HepG2 (cell line): ENCODE measurements at regions not wholly inside any gene's neighbourhood (a gene's known extent, or its start where the extent isn't known, plus 50 kb on each side); places are given as distances from the start of the nearest gene placed in this dataset.

ENCODE experiments used
- ATAC-seq: fragments of 200-7000 bp; cut with Tn5 transposase; 3 replicates; pipeline ENCODE4 v1.9.1; 2020; ENCODE audit warnings: mild to moderate bottlenecking, moderate library complexity
- BruUV-seq: library from RNA; stranded (reverse); fragments of 400-500 nt; replicated peaks from 2 replicates; lab custom pipeline; 2021; lab: Mats Ljungman, UMichigan
- CTCF ChIA-PET: fragments of 300-600 bp; formaldehyde crosslinking; extraction: SDS; loops from one replicate; lab custom pipeline; 2021; ENCODE audit warnings: low total read pairs, inconsistent platforms, low intra/inter-chr PET ratio; lab: Yijun Ruan, JAX
- POLR2A ChIA-PET: fragments of 350-600 bp; sonication (Branson Sonifier 250); formaldehyde crosslinking; loops from one replicate; lab custom pipeline; 2020; ENCODE audit warnings: antibody characterized with exemption, inconsistent platforms; lab: Yijun Ruan, JAX
- DNase-seq: peaks from one replicate; pipeline ENCODE4 v3.0.0-alpha.2; 2015; ENCODE audit warnings: low spot score
- FAIRE-seq: peaks from 3 replicates; lab custom pipeline; 2011; peaks lifted over from hg19 to GRCh38; lab: Jason Lieb, UNC
- H2AFZ ChIP-seq: one replicate; pipeline ENCODE4 v1.6.1; 2011; ENCODE audit warnings: low read length, inconsistent platforms
- H3K27ac ChIP-seq: fragments of 300-600 bp; 3 replicates; pipeline ENCODE4 v1.8.0; 2011; ENCODE audit warnings: mixed run types, mild to moderate bottlenecking, mixed read lengths, low read length, inconsistent platforms; ENCODE audit not compliant: insufficient read depth; ENCODE audit errors: extremely low read length
- H3K27me3 ChIP-seq, 2 experiments: fragments of 200-600 bp in 1 of 2; 2 replicates in 1 of 2; 3 replicates in 1 of 2; pipeline versions ENCODE4 v1.6.0 to v1.8.0; 2011; ENCODE audit warnings: low read length in 2 of 2, mild to moderate bottlenecking in 2 of 2, moderate library complexity in 2 of 2, inconsistent platforms in 1 of 2; ENCODE audit not compliant: insufficient read depth in 2 of 2, control insufficient read depth in 1 of 2
- H3K36me3 ChIP-seq, 2 experiments: fragments of 200-600 bp in 1 of 2; replicated peaks in 1 of 2; 2 replicates in 1 of 2; 3 replicates in 1 of 2; pipeline versions ENCODE4 v1.5.1 to v1.8.0; 2011; ENCODE audit warnings: low read length in 2 of 2, inconsistent platforms in 1 of 2; ENCODE audit not compliant: insufficient read depth in 2 of 2, control insufficient read depth in 1 of 2
- H3K4me1 ChIP-seq: 2 replicates; pipeline ENCODE4 v1.5.1; 2012; ENCODE audit warnings: low read length, inconsistent platforms; ENCODE audit not compliant: insufficient read depth
- H3K4me2 ChIP-seq: 2 replicates; pipeline ENCODE4 v1.6.0; 2011; ENCODE audit warnings: low read depth, low read length, inconsistent platforms
- H3K4me3 ChIP-seq, 3 experiments: fragments of 200-600 bp in 1 of 3; sonication (generic), shearing (Covaris generic) in 1 of 3; replicated peaks in 1 of 3; 2 replicates each; pipeline ENCODE4 v1.5.1; 2011 to 2016; ENCODE audit warnings: low read length in 3 of 3, inconsistent platforms in 2 of 3, low read depth in 2 of 3, mild to moderate bottlenecking in 2 of 3, control low read depth in 1 of 3, mixed read lengths in 1 of 3; ENCODE audit not compliant: insufficient read depth in 1 of 3
- H3K79me2 ChIP-seq: one replicate; pipeline ENCODE4 v1.6.1; 2011; ENCODE audit warnings: low read length, inconsistent platforms; ENCODE audit not compliant: insufficient read depth
- H3K9ac ChIP-seq: 2 replicates; pipeline ENCODE4 v1.6.0; 2011; ENCODE audit warnings: mild to moderate bottlenecking, low read depth, low read length, inconsistent platforms; ENCODE audit not compliant: insufficient read depth
- H3K9me3 ChIP-seq: 2 replicates; pipeline ENCODE4 v1.5.1; 2012; ENCODE audit warnings: mild to moderate bottlenecking, low read length
- H4K20me1 ChIP-seq: 2 replicates; pipeline ENCODE4 v1.6.0; 2011; ENCODE audit warnings: inconsistent platforms, mild to moderate bottlenecking, low read length, moderate library complexity; ENCODE audit not compliant: insufficient read depth
- CBX5 ChIP-seq: sonication (generic); formaldehyde crosslinking; IDR thresholded peaks from 2 replicates; pipeline ENCODE4 v1.4.0; 2020; ENCODE audit warnings: missing genetic modification reagents, borderline replicate concordance
- GMEB2 ChIP-seq: IDR thresholded peaks from 2 replicates; pipeline ENCODE4 v1.6.1; 2016; ENCODE audit warnings: missing biosample characterization, missing genetic modification reagents, low read depth
- IRF9 ChIP-seq: sonication (generic); formaldehyde crosslinking; IDR thresholded peaks from 2 replicates; pipeline ENCODE4 v1.8.0; 2022; ENCODE audit warnings: missing genetic modification reagents, mild to moderate bottlenecking, borderline replicate concordance
- MBD4 ChIP-seq: IDR thresholded peaks from 2 replicates; pipeline ENCODE4 v1.6.1; 2012; ENCODE audit warnings: low read length, inconsistent platforms, borderline replicate concordance
- NPAS2 ChIP-seq: sonication (generic); formaldehyde crosslinking; IDR thresholded peaks from 2 replicates; pipeline ENCODE4 v1.8.0; 2022; ENCODE audit warnings: mild to moderate bottlenecking, missing genetic modification reagents, borderline replicate concordance
- SKI ChIP-seq: fragments of 450-650 bp; IDR thresholded peaks from one replicate; pipeline ENCODE4 v1.6.1; 2018; ENCODE audit warnings: mild to moderate bottlenecking; ENCODE audit not compliant: partially characterized antibody
- SP140L ChIP-seq: sonication (generic); formaldehyde crosslinking; IDR thresholded peaks from 2 replicates; pipeline ENCODE4 v1.4.0; 2020; ENCODE audit warnings: missing genetic modification reagents, borderline replicate concordance
- SRSF4 ChIP-seq: fragments of 200-400 bp; formaldehyde crosslinking; IDR thresholded peaks from one replicate; pipeline ENCODE4 v1.6.1; 2018; ENCODE audit warnings: mild to moderate bottlenecking, low read depth, low read length, moderate library complexity; ENCODE audit not compliant: poor library complexity, severe bottlenecking
- YY1 ChIP-seq: IDR thresholded peaks from 2 replicates; pipeline ENCODE4 v1.6.1; 2011; ENCODE audit warnings: low read length, low read depth, moderate library complexity, mild to moderate bottlenecking; ENCODE audit not compliant: insufficient read depth, insufficient replicate concordance
- ZBTB7B ChIP-seq: sonication (generic); formaldehyde crosslinking; IDR thresholded peaks from 2 replicates; pipeline ENCODE4 v1.4.0; 2020; ENCODE audit warnings: missing genetic modification reagents
- ZFP36 ChIP-seq: fragments of 150-350 bp; IDR thresholded peaks from 2 replicates; pipeline ENCODE4 v1.6.1; 2018; ENCODE audit warnings: borderline replicate concordance, low read length, low read depth; ENCODE audit not compliant: partially characterized antibody
- ZNF441 ChIP-seq: sonication (generic); formaldehyde crosslinking; IDR thresholded peaks from 2 replicates; pipeline ENCODE4 v1.7.0; 2021; ENCODE audit warnings: missing genetic modification reagents, borderline replicate concordance
- WGBS: methylation state at CpG from one replicate; pipeline ENCODE4 v1.1.6; 2017; ENCODE audit warnings: low lambda C conversion rate; 5-methylcytosine and 5-hydroxymethylcytosine counted together
- in situ Hi-C: cut with HindIII; loops from 2 replicates; pipeline ENCODE4 v1.10.0; 2017; ENCODE audit warnings: low pct_unique_long_range_greater_than_20kb; ENCODE audit not compliant: extremely low pct_ligation_motif_present
- intact Hi-C: fragments of 100-400 bp; cut with micrococcal nuclease; formaldehyde crosslinking; loops from one replicate; pipeline ENCODE4 v1.10.0; 2022; ENCODE audit not compliant: unreplicated experiment
- TF ChIP-seq, protein P1 (sequence below): sonication (generic); formaldehyde crosslinking; IDR thresholded peaks from 2 replicates; pipeline ENCODE4 v1.9.0; 2021; ENCODE audit warnings: mild to moderate bottlenecking, missing genetic modification reagents

DNA sequence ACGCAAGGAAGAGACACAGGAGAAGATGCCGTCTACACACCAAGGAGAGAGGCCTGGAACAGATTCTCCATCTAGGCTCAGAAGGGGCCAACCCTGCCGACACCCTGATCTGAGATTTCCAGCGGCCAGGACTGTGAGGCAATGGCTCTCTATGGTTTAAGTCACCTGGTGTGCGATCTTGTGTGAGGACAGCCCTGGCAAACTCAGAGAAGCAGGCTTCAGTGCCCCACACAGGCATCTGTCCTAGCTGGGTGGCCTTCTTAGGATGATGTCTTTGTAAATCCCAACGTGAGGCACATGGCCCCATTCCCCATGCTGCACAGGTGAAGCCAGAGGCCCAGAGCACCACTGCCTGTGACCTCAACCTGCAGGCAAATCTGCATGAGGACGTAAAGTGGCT lies 87.6 kb upstream of the FRMD1 start (continued):
- no peak for TF ChIP-seq IRF9
- no peak for TF ChIP-seq SRSF4
- TF ChIP-seq, protein P1, sequence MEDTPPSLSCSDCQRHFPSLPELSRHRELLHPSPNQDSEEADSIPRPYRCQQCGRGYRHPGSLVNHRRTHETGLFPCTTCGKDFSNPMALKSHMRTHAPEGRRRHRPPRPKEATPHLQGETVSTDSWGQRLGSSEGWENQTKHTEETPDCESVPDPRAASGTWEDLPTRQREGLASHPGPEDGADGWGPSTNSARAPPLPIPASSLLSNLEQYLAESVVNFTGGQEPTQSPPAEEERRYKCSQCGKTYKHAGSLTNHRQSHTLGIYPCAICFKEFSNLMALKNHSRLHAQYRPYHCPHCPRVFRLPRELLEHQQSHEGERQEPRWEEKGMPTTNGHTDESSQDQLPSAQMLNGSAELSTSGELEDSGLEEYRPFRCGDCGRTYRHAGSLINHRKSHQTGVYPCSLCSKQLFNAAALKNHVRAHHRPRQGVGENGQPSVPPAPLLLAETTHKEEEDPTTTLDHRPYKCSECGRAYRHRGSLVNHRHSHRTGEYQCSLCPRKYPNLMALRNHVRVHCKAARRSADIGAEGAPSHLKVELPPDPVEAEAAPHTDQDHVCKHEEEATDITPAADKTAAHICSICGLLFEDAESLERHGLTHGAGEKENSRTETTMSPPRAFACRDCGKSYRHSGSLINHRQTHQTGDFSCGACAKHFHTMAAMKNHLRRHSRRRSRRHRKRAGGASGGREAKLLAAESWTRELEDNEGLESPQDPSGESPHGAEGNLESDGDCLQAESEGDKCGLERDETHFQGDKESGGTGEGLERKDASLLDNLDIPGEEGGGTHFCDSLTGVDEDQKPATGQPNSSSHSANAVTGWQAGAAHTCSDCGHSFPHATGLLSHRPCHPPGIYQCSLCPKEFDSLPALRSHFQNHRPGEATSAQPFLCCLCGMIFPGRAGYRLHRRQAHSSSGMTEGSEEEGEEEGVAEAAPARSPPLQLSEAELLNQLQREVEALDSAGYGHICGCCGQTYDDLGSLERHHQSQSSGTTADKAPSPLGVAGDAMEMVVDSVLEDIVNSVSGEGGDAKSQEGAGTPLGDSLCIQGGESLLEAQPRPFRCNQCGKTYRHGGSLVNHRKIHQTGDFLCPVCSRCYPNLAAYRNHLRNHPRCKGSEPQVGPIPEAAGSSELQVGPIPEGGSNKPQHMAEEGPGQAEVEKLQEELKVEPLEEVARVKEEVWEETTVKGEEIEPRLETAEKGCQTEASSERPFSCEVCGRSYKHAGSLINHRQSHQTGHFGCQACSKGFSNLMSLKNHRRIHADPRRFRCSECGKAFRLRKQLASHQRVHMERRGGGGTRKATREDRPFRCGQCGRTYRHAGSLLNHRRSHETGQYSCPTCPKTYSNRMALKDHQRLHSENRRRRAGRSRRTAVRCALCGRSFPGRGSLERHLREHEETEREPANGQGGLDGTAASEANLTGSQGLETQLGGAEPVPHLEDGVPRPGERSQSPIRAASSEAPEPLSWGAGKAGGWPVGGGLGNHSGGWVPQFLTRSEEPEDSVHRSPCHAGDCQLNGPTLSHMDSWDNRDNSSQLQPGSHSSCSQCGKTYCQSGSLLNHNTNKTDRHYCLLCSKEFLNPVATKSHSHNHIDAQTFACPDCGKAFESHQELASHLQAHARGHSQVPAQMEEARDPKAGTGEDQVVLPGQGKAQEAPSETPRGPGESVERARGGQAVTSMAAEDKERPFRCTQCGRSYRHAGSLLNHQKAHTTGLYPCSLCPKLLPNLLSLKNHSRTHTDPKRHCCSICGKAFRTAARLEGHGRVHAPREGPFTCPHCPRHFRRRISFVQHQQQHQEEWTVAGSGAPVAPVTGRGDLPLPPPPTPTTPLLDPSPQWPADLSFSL (CRISPR knock-in tag), result no peak
- TF ChIP-seq SKI, result no peak
- no peak for TF ChIP-seq ZNF441
- TF ChIP-seq, all 625 proteins: peak for 0

DNA sequence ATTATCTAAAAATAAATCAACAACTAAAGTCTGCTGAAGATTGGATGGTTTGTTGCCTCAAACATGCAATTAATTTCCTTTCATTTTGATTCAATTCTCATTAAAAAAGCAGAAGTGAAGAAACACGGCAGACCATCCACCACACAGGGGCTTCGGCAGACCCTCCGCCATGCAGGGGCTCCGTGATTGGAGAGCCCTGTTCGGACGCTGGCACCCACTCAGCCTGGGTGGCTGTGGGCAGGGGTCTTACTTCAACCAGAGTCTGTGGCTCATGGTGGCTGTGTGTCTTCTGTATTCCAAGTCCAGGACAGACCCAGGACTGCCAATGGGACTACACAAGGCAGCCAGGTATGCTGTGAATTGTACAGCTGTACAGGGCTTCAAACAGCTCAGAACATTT lies 86.9 kb upstream of the FRMD1 start:
- H4K20me1 ChIP-seq, result no peaks in the 10 kb centered on the region
- no peak overlapping the region for H3K9ac ChIP-seq
- no peak overlapping the region for H3K4me3 ChIP-seq
- intact Hi-C loops, result no loop called here
- no peaks in the 10 kb centered on the region for H3K36me3 ChIP-seq
- no peak for FAIRE-seq
- H2AFZ ChIP-seq, result no peak overlapping the region
- no peak overlapping the region for H3K4me2 ChIP-seq
- in situ Hi-C loops, result no loop called here
- ChIA-PET CTCF (no interaction called here), POLR2A (no interaction called here)
- no peak for ATAC-seq
- no TSS peak for BruUV-seq
- H3K27me3 ChIP-seq, result peaks cover 0 to 12% of the 10 kb centered on the region in 2 experiments; a peak in 2 of 5 replicates
- H3K4me1 ChIP-seq, result no peaks in the 10 kb centered on the region
- no peak for DNase-seq
- H3K79me2 ChIP-seq, result no peaks in the 10 kb centered on the region
- H3K27ac ChIP-seq, result no peak overlapping the region
- 83% methylated on average over 6 of the region's 6 CpGs for WGBS
- no peaks in the 10 kb centered on the region for H3K9me3 ChIP-seq
- TF ChIP-seq MBD4, result no peak
- no peak for TF ChIP-seq YY1
- TF ChIP-seq SP140L, result no peak
- no peak for TF ChIP-seq ZBTB7B (CRISPR knock-in tag)
- TF ChIP-seq ZFP36, result no peak
- TF ChIP-seq CBX5 (CRISPR knock-in tag), result no peak
- no peak for TF ChIP-seq NPAS2
- no peak for TF ChIP-seq GMEB2 (CRISPR knock-in tag)
